ENCODE measurements at regions not wholly inside any gene's neighbourhood (a gene's known extent, or its start where the extent isn't known, plus 50 kb on each side); places are given as distances from the start of the nearest gene placed in this dataset.

DNA sequence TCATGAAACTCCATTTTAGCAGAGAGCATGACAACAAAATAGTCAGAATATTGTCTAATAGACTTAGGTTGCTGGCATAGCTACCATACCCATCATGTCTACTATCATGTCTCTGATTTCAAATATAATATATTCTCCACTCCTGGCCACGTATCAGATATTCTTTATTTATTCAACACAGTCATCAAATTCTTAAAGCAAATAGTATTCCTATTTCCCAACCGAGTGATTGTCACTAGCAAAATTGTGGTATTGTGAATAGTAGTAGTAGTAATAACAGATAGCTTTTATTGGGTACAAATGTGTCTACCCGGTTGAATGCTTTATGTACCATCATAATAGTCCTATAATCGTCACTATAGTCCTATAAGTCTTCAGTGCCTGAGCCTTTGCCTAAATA lies 918.6 kb downstream of the KCNMA1 start:
- Histone ChIP-seq H3K14ac (replicated peaks; ENCODE audit: low read depth, low read length) (no peak overlapping the region), H3K9me1 (ENCODE audit: insufficient read depth, low read length) (no peaks in the 10 kb centered on the region), H2BK20ac (ENCODE audit: low read depth, low read length) (no peak overlapping the region), H3K18ac (ENCODE audit: low read depth, low read length) (no peak overlapping the region), H3K4me3 (ENCODE audit: insufficient read depth, low read depth, low read length) (no peak overlapping the region), H3K23ac (ENCODE audit: low read depth, low read length) (no peak overlapping the region), H2AK5ac (ENCODE audit: low read depth, low read length) (no peak overlapping the region), H4K91ac (ENCODE audit: insufficient read depth, low read depth, low read length) (no peak overlapping the region), H3K27ac (ENCODE audit: insufficient read depth, low read length) (no peak overlapping the region), H4K8ac (ENCODE audit: low read depth in 2 of 2, low read length in 2 of 2) (no peak overlapping the region), H3K36me3 (ENCODE audit: control insufficient read depth, insufficient read depth, low read length) (no peaks in the 10 kb centered on the region), H3K27me3 (ENCODE audit: control insufficient read depth, insufficient read depth, low read length) (peaks cover 3% of the 10 kb centered on the region), H3K4me2 (ENCODE audit: low read depth, low read length) (no peak overlapping the region), H3K4me1 (ENCODE audit: control insufficient read depth, insufficient read depth, low read length) (no peaks in the 10 kb centered on the region), H2AFZ (replicated peaks; ENCODE audit: low read length, poor library complexity) (no peak overlapping the region), H2BK15ac (ENCODE audit: low read depth, low read length) (no peak overlapping the region), H2BK120ac (ENCODE audit: low read depth, low read length) (no peak overlapping the region), H3K4ac (ENCODE audit: low read depth, low read length) (no peak overlapping the region), H4K5ac (ENCODE audit: low read depth, low read length) (no peak overlapping the region), H3K9ac (ENCODE audit: low read depth, low read length) (no peak overlapping the region), H3K9me3 (ENCODE audit: control insufficient read depth, insufficient read depth, low read length) (no peaks in the 10 kb centered on the region), H4K20me1 (ENCODE audit: insufficient read depth, low read length) (no peaks in the 10 kb centered on the region), H3K79me1 (ENCODE audit: low read depth in 1 of 2, low read length in 2 of 2) (no peaks in the 10 kb centered on the region), H3K56ac (ENCODE audit: extremely low read depth, insufficient read depth, low read length) (no peak overlapping the region), H2AK9ac (replicated peaks; ENCODE audit: low read depth, low read length, poor library complexity) (no peak overlapping the region), H2BK5ac (ENCODE audit: low read depth, low read length, poor library complexity, severe bottlenecking) (no peak overlapping the region)
- ATAC-seq (ENCODE audit: low read depth) (no peak), DNase-seq (no peak)
- in situ Hi-C loops (cut with MboI; ENCODE audit: low sequenced_read_pairs) (no loop called here), dilution Hi-C loops (cut with HindIII; ENCODE audit: low sequenced_read_pairs, unreplicated experiment) (no loop called here), intact Hi-C loops (cut with micrococcal nuclease) (no loop called here)
- BruUV-seq (replicated peaks), result no TSS peak
- no CpG with 5 or more reads among the region's 4 CpGs for WGBS, 2 experiments (ENCODE audit: extremely low coverage in 2 of 2, insufficient read length in 1 of 2)
- TF ChIP-seq BHLHE40 (IDR thresholded peaks at IDR 0.05; ENCODE audit: low read depth, low read length), result no peak
- POLR2A ChIA-PET (ENCODE audit: unreplicated experiment), result no interaction called here
- CTCF ChIA-PET, result interaction anchor here (0.9 kb wide), 1 partner anchor 11 kb away, joined by 3 read pairs; no protein-coding TSS in a partner anchor
